SHP77 (cell line): ENCODE measurements at regions not wholly inside any gene's neighbourhood (a gene's known extent, or its start where the extent isn't known, plus 50 kb on each side); places are given as distances from the start of the nearest gene placed in this dataset.

Experiments
- DNase-seq, 2 experiments: peaks; one replicate each; lab custom pipeline; 2025; lab: John Stamatoyannopoulos, UW

GRCh38 chr18:65146482-65147021, 604.3 kb upstream of the CDH7 start:
- no peak for DNase-seq

GRCh38 chr18:65145312-65145711, 605.5 kb upstream of the CDH7 start:
- no peak for DNase-seq

GRCh38 chr18:65133610-65134009, 617.2 kb upstream of the CDH7 start:
- DNase-seq = no peak

- DNase-seq = no peak
Observed at GRCh38 chr18:65124633-65125032, 626.2 kb upstream of the CDH7 start.

GRCh38 chr18:65103864-65104263, 646.9 kb upstream of the CDH7 start:
- DNase-seq = no peak

GRCh38 chr18:65093346-65093745, 657.5 kb upstream of the CDH7 start:
- no peak for DNase-seq

GRCh38 chr18:65091744-65092329, 659.0 kb upstream of the CDH7 start:
- DNase-seq = peak; percentile 18 to 36

- DNase-seq = no peak
Observed at GRCh38 chr18:65082907-65083306, 667.9 kb upstream of the CDH7 start.

GRCh38 chr18:65081786-65082185, 669.0 kb upstream of the CDH7 start:
- DNase-seq = no peak

- DNase-seq = no peak
Observed at GRCh38 chr18:65073060-65073550, 677.7 kb upstream of the CDH7 start.

- DNase-seq = peak in 1 of 2 experiments; percentile 6
Observed at GRCh38 chr18:65057439-65058083, 693.3 kb upstream of the CDH7 start.

GRCh38 chr18:65056575-65056974, 694.2 kb upstream of the CDH7 start:
- DNase-seq = no peak

- no peak for DNase-seq
Observed at GRCh38 chr18:65049586-65049985, 701.2 kb upstream of the CDH7 start.

GRCh38 chr18:65039578-65039977, 711.2 kb upstream of the CDH7 start:
- no peak for DNase-seq

GRCh38 chr18:65035701-65036100, 715.1 kb upstream of the CDH7 start:
- no peak for DNase-seq

- no peak for DNase-seq
Observed at GRCh38 chr18:65025756-65026155, 725.1 kb upstream of the CDH7 start.

- DNase-seq = no peak
Observed at GRCh38 chr18:65021021-65021420, 729.8 kb upstream of the CDH7 start.

- no peak for DNase-seq
Observed at GRCh38 chr18:65018184-65018583, 732.6 kb upstream of the CDH7 start.

GRCh38 chr18:65017372-65017760, 733.4 kb upstream of the CDH7 start:
- DNase-seq = no peak

GRCh38 chr18:65016631-65017371, 734.0 kb upstream of the CDH7 start:
- no peak for DNase-seq

- DNase-seq = no peak
Observed at GRCh38 chr18:64994370-64994769, 756.4 kb upstream of the CDH7 start.

GRCh38 chr18:64993695-64994094, 757.1 kb upstream of the CDH7 start:
- DNase-seq = no peak

- DNase-seq = no peak
Observed at GRCh38 chr18:64992654-64993053, 758.2 kb upstream of the CDH7 start.
